Activated naive CD8-positive, alpha-beta T cell treated with anti-CD3 and anti-CD28 coated beads, Interleukin-2, amount 50 U/mL, for 24 hours (primary cell): ENCODE measurements at regions not wholly inside any gene's neighbourhood (a gene's known extent, or its start where the extent isn't known, plus 50 kb on each side); places are given as distances from the start of the nearest gene placed in this dataset.
A peak's percentile ranks its signal among the peaks of the same experiment; 100 is the strongest.

Experiments
- ATAC-seq: fragments of 150-1000 bp; cut with Tn5 transposase; one replicate; pipeline ENCODE4 v1.10.0; 2021
- DNase-seq: peaks from one replicate; pipeline ENCODE4 v3.0.0; 2021
- H3K27ac Mint-ChIP-seq: one replicate; pipeline ENCODE4 v1.8.0; 2021; ENCODE audit warnings: mild to moderate bottlenecking, mixed read lengths
- H3K27me3 Mint-ChIP-seq: one replicate; pipeline ENCODE4 v1.8.0; 2021; ENCODE audit warnings: mixed read lengths
- H3K36me3 Mint-ChIP-seq: one replicate; pipeline ENCODE4 v1.8.0; 2021; ENCODE audit warnings: low read depth, mixed read lengths
- H3K4me1 Mint-ChIP-seq: one replicate; pipeline ENCODE4 v1.8.0; 2021; ENCODE audit warnings: mixed read lengths
- H3K4me3 Mint-ChIP-seq: one replicate; pipeline ENCODE4 v1.8.0; 2021; ENCODE audit warnings: mild to moderate bottlenecking, moderate library complexity, mixed read lengths
- H3K9me3 Mint-ChIP-seq: one replicate; pipeline ENCODE4 v1.8.0; 2021; ENCODE audit warnings: mixed read lengths

GRCh38 chr13:60326273-60326672 lies 70.7 kb upstream of the TDRD3 start:
- DNase-seq (no peak), ATAC-seq (no peak)
- Mint-ChIP-seq H3K36me3 (no peaks in the 10 kb centered on the region), H3K27ac (no peak overlapping the region), H3K4me3 (no peak overlapping the region), H3K27me3 (no peaks in the 10 kb centered on the region), H3K9me3 (no peaks in the 10 kb centered on the region), H3K4me1 (no peaks in the 10 kb centered on the region)

- no peak for DNase-seq
- Mint-ChIP-seq H3K9me3 (no peaks in the 10 kb centered on the region), H3K27me3 (no peaks in the 10 kb centered on the region), H3K4me3 (no peak overlapping the region), H3K27ac (no peak overlapping the region), H3K4me1 (no peaks in the 10 kb centered on the region), H3K36me3 (no peaks in the 10 kb centered on the region)
- ATAC-seq: no peak
Measured at GRCh38 chr13:60327511-60327910, 69.5 kb upstream of the TDRD3 start.

- H3K27ac Mint-ChIP-seq: no peak overlapping the region
- no peak for ATAC-seq
- no peaks in the 10 kb centered on the region for H3K36me3 Mint-ChIP-seq
- H3K9me3 Mint-ChIP-seq: no peaks in the 10 kb centered on the region
- H3K27me3 Mint-ChIP-seq: no peaks in the 10 kb centered on the region
- H3K4me1 Mint-ChIP-seq: no peaks in the 10 kb centered on the region
- H3K4me3 Mint-ChIP-seq: no peak overlapping the region
- DNase-seq: no peak
Measured at GRCh38 chr13:60328073-60328472, 68.9 kb upstream of the TDRD3 start.

- Mint-ChIP-seq H3K36me3 (no peaks in the 10 kb centered on the region), H3K27ac (no peak overlapping the region), H3K4me1 (no peaks in the 10 kb centered on the region), H3K27me3 (no peaks in the 10 kb centered on the region), H3K9me3 (no peaks in the 10 kb centered on the region), H3K4me3 (no peak overlapping the region)
- ATAC-seq (peak; percentile 54), DNase-seq (peak; percentile 9)
Measured at GRCh38 chr13:60329221-60329923, 67.6 kb upstream of the TDRD3 start.

GRCh38 chr13:60331249-60332012 lies 65.6 kb upstream of the TDRD3 start:
- no peaks in the 10 kb centered on the region for H3K9me3 Mint-ChIP-seq
- no peaks in the 10 kb centered on the region for H3K4me1 Mint-ChIP-seq
- no peak overlapping the region for H3K4me3 Mint-ChIP-seq
- H3K36me3 Mint-ChIP-seq: no peaks in the 10 kb centered on the region
- DNase-seq (no peak), ATAC-seq (no peak)
- H3K27ac Mint-ChIP-seq: no peak overlapping the region
- H3K27me3 Mint-ChIP-seq: no peaks in the 10 kb centered on the region

GRCh38 chr13:60332682-60333081 lies 64.3 kb upstream of the TDRD3 start:
- no peak overlapping the region for H3K27ac Mint-ChIP-seq
- no peaks in the 10 kb centered on the region for H3K36me3 Mint-ChIP-seq
- ATAC-seq: no peak
- H3K4me3 Mint-ChIP-seq: no peak overlapping the region
- H3K9me3 Mint-ChIP-seq: no peaks in the 10 kb centered on the region
- no peaks in the 10 kb centered on the region for H3K4me1 Mint-ChIP-seq
- DNase-seq: no peak
- no peaks in the 10 kb centered on the region for H3K27me3 Mint-ChIP-seq

GRCh38 chr13:60334310-60334709 lies 62.7 kb upstream of the TDRD3 start:
- no peaks in the 10 kb centered on the region for H3K36me3 Mint-ChIP-seq
- no peak overlapping the region for H3K4me3 Mint-ChIP-seq
- H3K27me3 Mint-ChIP-seq: no peaks in the 10 kb centered on the region
- DNase-seq (no peak), ATAC-seq (no peak)
- H3K4me1 Mint-ChIP-seq: no peaks in the 10 kb centered on the region
- H3K27ac Mint-ChIP-seq: no peak overlapping the region
- H3K9me3 Mint-ChIP-seq: no peaks in the 10 kb centered on the region

GRCh38 chr13:60335531-60335930 lies 61.5 kb upstream of the TDRD3 start:
- no peaks in the 10 kb centered on the region for H3K9me3 Mint-ChIP-seq
- no peak overlapping the region for H3K4me3 Mint-ChIP-seq
- no peaks in the 10 kb centered on the region for H3K27me3 Mint-ChIP-seq
- no peak overlapping the region for H3K27ac Mint-ChIP-seq
- ATAC-seq (no peak), DNase-seq (no peak)
- no peaks in the 10 kb centered on the region for H3K36me3 Mint-ChIP-seq
- no peaks in the 10 kb centered on the region for H3K4me1 Mint-ChIP-seq

GRCh38 chr13:60338754-60339153 lies 58.3 kb upstream of the TDRD3 start:
- peaks cover 4% of the 10 kb centered on the region for H3K9me3 Mint-ChIP-seq
- no peaks in the 10 kb centered on the region for H3K4me1 Mint-ChIP-seq
- no peak overlapping the region for H3K27ac Mint-ChIP-seq
- ATAC-seq: no peak
- H3K36me3 Mint-ChIP-seq: no peaks in the 10 kb centered on the region
- H3K27me3 Mint-ChIP-seq: peaks cover 5% of the 10 kb centered on the region
- no peak overlapping the region for H3K4me3 Mint-ChIP-seq
- no peak for DNase-seq

- peak; percentile 61 for ATAC-seq
- no peak for DNase-seq
- no peaks in the 10 kb centered on the region for H3K36me3 Mint-ChIP-seq
- peaks cover 18% of the 10 kb centered on the region for H3K27me3 Mint-ChIP-seq
- H3K4me1 Mint-ChIP-seq: no peaks in the 10 kb centered on the region
- H3K9me3 Mint-ChIP-seq: peaks cover 4% of the 10 kb centered on the region
- H3K27ac Mint-ChIP-seq: no peak overlapping the region
- H3K4me3 Mint-ChIP-seq: no peak overlapping the region
Measured at GRCh38 chr13:60343978-60344377, 53.0 kb upstream of the TDRD3 start.

GRCh38 chr13:60347174-60347573 lies 49.8 kb upstream of the TDRD3 start:
- H3K27ac Mint-ChIP-seq: no peak overlapping the region
- DNase-seq (no peak), ATAC-seq (no peak)
- H3K9me3 Mint-ChIP-seq: no peaks in the 10 kb centered on the region
- no peak overlapping the region for H3K4me3 Mint-ChIP-seq
- H3K36me3 Mint-ChIP-seq: no peaks in the 10 kb centered on the region
- H3K4me1 Mint-ChIP-seq: no peaks in the 10 kb centered on the region
- peaks cover 21% of the 10 kb centered on the region for H3K27me3 Mint-ChIP-seq
